ENCODE measurements at regions not wholly inside any gene's neighbourhood (a gene's known extent, or its start where the extent isn't known, plus 50 kb on each side); places are given as distances from the start of the nearest gene placed in this dataset.

GRCh38 chr9:95764533-95765319 lies 110.8 kb upstream of the ERCC6L2 start:
- H3K27me3 Mint-ChIP-seq = peaks cover 18% of the 10 kb centered on the region
- no peaks in the 10 kb centered on the region for H3K36me3 Mint-ChIP-seq
- Histone ChIP-seq H3K27me3 (ENCODE audit: control insufficient read depth, insufficient read depth, low read length) (no peaks in the 10 kb centered on the region), H3K4me1 (ENCODE audit: control insufficient read depth, insufficient read depth, low read length, poor library complexity, severe bottlenecking) (no peaks in the 10 kb centered on the region), H3K36me3 (ENCODE audit: control insufficient read depth, insufficient read depth, low read length) (no peaks in the 10 kb centered on the region), H3K27ac (ENCODE audit: insufficient read depth, low read length, poor library complexity, severe bottlenecking) (no peak overlapping the region), H3K9me3 (ENCODE audit: control insufficient read depth in 2 of 2, low read length in 2 of 2) (no peaks in the 10 kb centered on the region), H3K4me3 (ENCODE audit: low read depth, low read length) (no peak overlapping the region)
- H3K9me3 Mint-ChIP-seq = no peaks in the 10 kb centered on the region
- no peak for ATAC-seq (ENCODE audit: low read depth in 2 of 2)
- H3K4me1 Mint-ChIP-seq = no peaks in the 10 kb centered on the region
- no peak overlapping the region for H3K27ac Mint-ChIP-seq
- no peak for DNase-seq
- no peak overlapping the region for H3K4me3 Mint-ChIP-seq

- no peaks in the 10 kb centered on the region for H3K9me3 ChIP-seq (ENCODE audit: control insufficient read depth in 2 of 2, low read length in 2 of 2)
- H3K27me3 Mint-ChIP-seq = peaks cover 18% of the 10 kb centered on the region
- H3K9me3 Mint-ChIP-seq = no peaks in the 10 kb centered on the region
- no peak overlapping the region for H3K27ac ChIP-seq (ENCODE audit: insufficient read depth, low read length, poor library complexity, severe bottlenecking)
- H3K4me3 Mint-ChIP-seq = no peak overlapping the region
- no peaks in the 10 kb centered on the region for H3K27me3 ChIP-seq (ENCODE audit: control insufficient read depth, insufficient read depth, low read length)
- H3K4me1 Mint-ChIP-seq = no peaks in the 10 kb centered on the region
- DNase-seq (no peak), ATAC-seq (ENCODE audit: low read depth in 2 of 2) (no peak)
- no peak overlapping the region for H3K27ac Mint-ChIP-seq
- no peak overlapping the region for H3K4me3 ChIP-seq (ENCODE audit: low read depth, low read length)
- no peaks in the 10 kb centered on the region for H3K36me3 ChIP-seq (ENCODE audit: control insufficient read depth, insufficient read depth, low read length)
- H3K36me3 Mint-ChIP-seq = no peaks in the 10 kb centered on the region
- no peaks in the 10 kb centered on the region for H3K4me1 ChIP-seq (ENCODE audit: control insufficient read depth, insufficient read depth, low read length, poor library complexity, severe bottlenecking)
These were observed 111.5 kb upstream of the ERCC6L2 start for GRCh38 chr9:95763983-95764382.

GRCh38 chr9:95763006-95763405 lies 112.5 kb upstream of the ERCC6L2 start:
- Histone ChIP-seq H3K36me3 (ENCODE audit: control insufficient read depth, insufficient read depth, low read length) (no peaks in the 10 kb centered on the region), H3K4me3 (ENCODE audit: low read depth, low read length) (no peak overlapping the region), H3K9me3 (ENCODE audit: control insufficient read depth in 2 of 2, low read length in 2 of 2) (no peaks in the 10 kb centered on the region), H3K27me3 (ENCODE audit: control insufficient read depth, insufficient read depth, low read length) (no peaks in the 10 kb centered on the region), H3K27ac (ENCODE audit: insufficient read depth, low read length, poor library complexity, severe bottlenecking) (no peak overlapping the region), H3K4me1 (ENCODE audit: control insufficient read depth, insufficient read depth, low read length, poor library complexity, severe bottlenecking) (no peaks in the 10 kb centered on the region)
- ATAC-seq (ENCODE audit: low read depth in 2 of 2) (no peak), DNase-seq (no peak)
- Mint-ChIP-seq H3K27me3 (peaks cover 18% of the 10 kb centered on the region), H3K9me3 (no peaks in the 10 kb centered on the region), H3K27ac (no peak overlapping the region), H3K4me1 (no peaks in the 10 kb centered on the region), H3K36me3 (no peaks in the 10 kb centered on the region), H3K4me3 (no peak overlapping the region)

GRCh38 chr9:95762322-95762721 lies 113.2 kb upstream of the ERCC6L2 start:
- no peak for ATAC-seq (ENCODE audit: low read depth in 2 of 2)
- Mint-ChIP-seq H3K9me3 (no peaks in the 10 kb centered on the region), H3K4me1 (no peaks in the 10 kb centered on the region), H3K27me3 (peaks cover 14% of the 10 kb centered on the region), H3K4me3 (no peak overlapping the region), H3K27ac (peak overlapping the region in 1 of 3 donors; percentile 26), H3K36me3 (no peaks in the 10 kb centered on the region)
- H3K9me3 ChIP-seq (ENCODE audit: control insufficient read depth in 2 of 2, low read length in 2 of 2) = no peaks in the 10 kb centered on the region
- H3K27me3 ChIP-seq (ENCODE audit: control insufficient read depth, insufficient read depth, low read length) = no peaks in the 10 kb centered on the region
- no peak overlapping the region for H3K4me3 ChIP-seq (ENCODE audit: low read depth, low read length)
- H3K4me1 ChIP-seq (ENCODE audit: control insufficient read depth, insufficient read depth, low read length, poor library complexity, severe bottlenecking) = no peaks in the 10 kb centered on the region
- no peak for DNase-seq
- H3K36me3 ChIP-seq (ENCODE audit: control insufficient read depth, insufficient read depth, low read length) = no peaks in the 10 kb centered on the region
- no peak overlapping the region for H3K27ac ChIP-seq (ENCODE audit: insufficient read depth, low read length, poor library complexity, severe bottlenecking)

GRCh38 chr9:95760791-95761190 lies 114.7 kb upstream of the ERCC6L2 start:
- no peaks in the 10 kb centered on the region for H3K4me1 Mint-ChIP-seq
- H3K4me3 Mint-ChIP-seq = no peak overlapping the region
- peaks cover 7% of the 10 kb centered on the region for H3K27me3 Mint-ChIP-seq
- Histone ChIP-seq H3K36me3 (ENCODE audit: control insufficient read depth, insufficient read depth, low read length) (no peaks in the 10 kb centered on the region), H3K4me3 (ENCODE audit: low read depth, low read length) (no peak overlapping the region), H3K27ac (ENCODE audit: insufficient read depth, low read length, poor library complexity, severe bottlenecking) (no peak overlapping the region), H3K9me3 (ENCODE audit: control insufficient read depth in 2 of 2, low read length in 2 of 2) (no peaks in the 10 kb centered on the region), H3K4me1 (ENCODE audit: control insufficient read depth, insufficient read depth, low read length, poor library complexity, severe bottlenecking) (no peaks in the 10 kb centered on the region), H3K27me3 (ENCODE audit: control insufficient read depth, insufficient read depth, low read length) (no peaks in the 10 kb centered on the region)
- H3K27ac Mint-ChIP-seq = no peak overlapping the region
- no peaks in the 10 kb centered on the region for H3K9me3 Mint-ChIP-seq
- ATAC-seq (ENCODE audit: low read depth in 2 of 2) = no peak
- no peaks in the 10 kb centered on the region for H3K36me3 Mint-ChIP-seq
- no peak for DNase-seq

- DNase-seq (no peak), ATAC-seq (ENCODE audit: low read depth in 2 of 2) (no peak)
- no peaks in the 10 kb centered on the region for H3K9me3 ChIP-seq (ENCODE audit: control insufficient read depth in 2 of 2, low read length in 2 of 2)
- Mint-ChIP-seq H3K27me3 (peaks cover 4% of the 10 kb centered on the region), H3K36me3 (no peaks in the 10 kb centered on the region), H3K9me3 (no peaks in the 10 kb centered on the region), H3K4me1 (no peaks in the 10 kb centered on the region), H3K27ac (no peak overlapping the region), H3K4me3 (no peak overlapping the region)
- H3K4me1 ChIP-seq (ENCODE audit: control insufficient read depth, insufficient read depth, low read length, poor library complexity, severe bottlenecking) = no peaks in the 10 kb centered on the region
- no peaks in the 10 kb centered on the region for H3K36me3 ChIP-seq (ENCODE audit: control insufficient read depth, insufficient read depth, low read length)
- no peak overlapping the region for H3K27ac ChIP-seq (ENCODE audit: insufficient read depth, low read length, poor library complexity, severe bottlenecking)
- no peaks in the 10 kb centered on the region for H3K27me3 ChIP-seq (ENCODE audit: control insufficient read depth, insufficient read depth, low read length)
- no peak overlapping the region for H3K4me3 ChIP-seq (ENCODE audit: low read depth, low read length)
These were observed 118.1 kb upstream of the ERCC6L2 start for GRCh38 chr9:95757439-95757838.

GRCh38 chr9:95756986-95757385 lies 118.5 kb upstream of the ERCC6L2 start:
- Mint-ChIP-seq H3K9me3 (no peaks in the 10 kb centered on the region), H3K36me3 (no peaks in the 10 kb centered on the region), H3K27me3 (peaks cover 4% of the 10 kb centered on the region), H3K27ac (no peak overlapping the region), H3K4me3 (no peak overlapping the region), H3K4me1 (no peaks in the 10 kb centered on the region)
- H3K27ac ChIP-seq (ENCODE audit: insufficient read depth, low read length, poor library complexity, severe bottlenecking) = no peak overlapping the region
- no peaks in the 10 kb centered on the region for H3K27me3 ChIP-seq (ENCODE audit: control insufficient read depth, insufficient read depth, low read length)
- no peaks in the 10 kb centered on the region for H3K36me3 ChIP-seq (ENCODE audit: control insufficient read depth, insufficient read depth, low read length)
- no peaks in the 10 kb centered on the region for H3K9me3 ChIP-seq (ENCODE audit: control insufficient read depth in 2 of 2, low read length in 2 of 2)
- H3K4me1 ChIP-seq (ENCODE audit: control insufficient read depth, insufficient read depth, low read length, poor library complexity, severe bottlenecking) = no peaks in the 10 kb centered on the region
- no peak overlapping the region for H3K4me3 ChIP-seq (ENCODE audit: low read depth, low read length)
- DNase-seq (no peak), ATAC-seq (ENCODE audit: low read depth in 2 of 2) (no peak)

- ATAC-seq (ENCODE audit: low read depth in 2 of 2) = no peak
- no peak overlapping the region for H3K4me3 ChIP-seq (ENCODE audit: low read depth, low read length)
- Mint-ChIP-seq H3K27me3 (peaks cover 4% of the 10 kb centered on the region), H3K36me3 (no peaks in the 10 kb centered on the region), H3K27ac (no peak overlapping the region), H3K4me3 (no peak overlapping the region), H3K4me1 (peaks cover 0 to 2% (median under 1%) of the 10 kb centered on the region in 4 donors), H3K9me3 (no peaks in the 10 kb centered on the region)
- peaks cover 1% of the 10 kb centered on the region for H3K4me1 ChIP-seq (ENCODE audit: control insufficient read depth, insufficient read depth, low read length, poor library complexity, severe bottlenecking)
- no peak for DNase-seq
- H3K27me3 ChIP-seq (ENCODE audit: control insufficient read depth, insufficient read depth, low read length) = no peaks in the 10 kb centered on the region
- no peak overlapping the region for H3K27ac ChIP-seq (ENCODE audit: insufficient read depth, low read length, poor library complexity, severe bottlenecking)
- H3K36me3 ChIP-seq (ENCODE audit: control insufficient read depth, insufficient read depth, low read length) = no peaks in the 10 kb centered on the region
- no peaks in the 10 kb centered on the region for H3K9me3 ChIP-seq (ENCODE audit: control insufficient read depth in 2 of 2, low read length in 2 of 2)
These were observed 119.4 kb upstream of the ERCC6L2 start for GRCh38 chr9:95756101-95756500.
